OCI-LY1 (cell line): ENCODE measurements at regions not wholly inside any gene's neighbourhood (a gene's known extent, or its start where the extent isn't known, plus 50 kb on each side); places are given as distances from the start of the nearest gene placed in this dataset.

Experiments
- CTCF ChIP-seq: fragments of 200-600 bp; sonication (generic), shearing (Covaris generic); IDR thresholded peaks from 2 replicates; pipeline ENCODE4 v1.5.1; 2017; ENCODE audit warnings: mild to moderate bottlenecking, antibody characterized with exemption, low read length, moderate library complexity, mixed read lengths
- EZH2 ChIP-seq: fragments of 200-600 bp; sonication (generic), shearing (Covaris generic); IDR thresholded peaks from 2 replicates; pipeline ENCODE4 v1.8.0; 2017; ENCODE audit warnings: borderline replicate concordance, mixed run types, mild to moderate bottlenecking, antibody characterized with exemption, low read length, moderate library complexity, mixed read lengths

GRCh38 chr15:62988701-62989100, 53.8 kb upstream of the TPM1 start:
- no peak for TF ChIP-seq CTCF
- TF ChIP-seq EZH2: no peak
